ENCODE measurements at regions not wholly inside any gene's neighbourhood (a gene's known extent, or its start where the extent isn't known, plus 50 kb on each side); places are given as distances from the start of the nearest gene placed in this dataset.

- TF ChIP-seq POLR2A (IDR thresholded peaks at IDR 0.05; ENCODE audit: low read depth) (no peak), CTCF (IDR thresholded peaks at IDR 0.05) (no peak), POLR2AphosphoS5 (IDR thresholded peaks at IDR 0.05) (no peak), EP300 (IDR thresholded peaks at IDR 0.05) (no peak)
- Histone ChIP-seq H3K9me3 (no peaks in the 10 kb centered on the region), H3K27me3 (no peaks in the 10 kb centered on the region), H3K36me3 (no peaks in the 10 kb centered on the region), H3K4me1 (no peaks in the 10 kb centered on the region), H3K27ac (replicated peaks in 1 of 4) (no peak overlapping the region), H3K4me3 (no peak overlapping the region)
- no peak for DNase-seq (ENCODE audit: extremely low spot score)
- 79% methylated on average over 1 of the region's 1 CpG for WGBS
- intact Hi-C loops (cut with DNase I), result no loop called here
These were observed 846.3 kb downstream of the TLE1 start for GRCh38 chr9:80843028-80843427.

- Histone ChIP-seq H3K36me3 (no peaks in the 10 kb centered on the region), H3K27ac (replicated peaks in 1 of 4) (no peak overlapping the region), H3K9me3 (no peaks in the 10 kb centered on the region), H3K4me1 (no peaks in the 10 kb centered on the region), H3K4me3 (no peak overlapping the region), H3K27me3 (no peaks in the 10 kb centered on the region)
- intact Hi-C loops (cut with DNase I), result no loop called here
- TF ChIP-seq EP300 (IDR thresholded peaks at IDR 0.05) (no peak), POLR2AphosphoS5 (IDR thresholded peaks at IDR 0.05) (no peak)
- 65% methylated on average over 6 of the region's 6 CpGs for WGBS
- DNase-seq (ENCODE audit: extremely low spot score), result no peak
These were observed 847.0 kb downstream of the TLE1 start for GRCh38 chr9:80842389-80842788.

- WGBS, result 69% methylated on average over 3 of the region's 3 CpGs
- H3K27ac ChIP-seq (replicated peaks in 1 of 4), result no peak overlapping the region
- intact Hi-C loops (cut with DNase I), result no loop called here
These were observed 847.5 kb downstream of the TLE1 start for GRCh38 chr9:80841888-80842287.

GRCh38 chr9:80839821-80840675 is 849.3 kb downstream of the TLE1 start:
- WGBS, result 92% methylated on average over 6 of the region's 6 CpGs
- no peak for DNase-seq (ENCODE audit: extremely low spot score)
- Histone ChIP-seq H3K4me1 (no peaks in the 10 kb centered on the region), H3K27me3 (no peaks in the 10 kb centered on the region), H3K36me3 (no peaks in the 10 kb centered on the region), H3K4me3 (no peak overlapping the region), H3K27ac (replicated peaks in 1 of 4) (no peak overlapping the region), H3K9me3 (no peaks in the 10 kb centered on the region)
- intact Hi-C loops (cut with DNase I), result no loop called here
- TF ChIP-seq CTCF (IDR thresholded peaks at IDR 0.05) (no peak), POLR2AphosphoS5 (IDR thresholded peaks at IDR 0.05) (no peak), EP300 (IDR thresholded peaks at IDR 0.05) (no peak), POLR2A (IDR thresholded peaks at IDR 0.05; ENCODE audit: low read depth) (no peak)

More at GRCh38 chr9:80841888-80842287, 847.5 kb downstream of the TLE1 start:
- no peak overlapping the region for H3K4me3 ChIP-seq
- H3K36me3 ChIP-seq, result no peaks in the 10 kb centered on the region
- H3K9me3 ChIP-seq, result no peaks in the 10 kb centered on the region
- no peak for TF ChIP-seq EP300 (IDR thresholded peaks at IDR 0.05)
- TF ChIP-seq CTCF (IDR thresholded peaks at IDR 0.05), result no peak
- no peak for TF ChIP-seq POLR2AphosphoS5 (IDR thresholded peaks at IDR 0.05)
- TF ChIP-seq POLR2A (IDR thresholded peaks at IDR 0.05; ENCODE audit: low read depth), result no peak
- H3K4me1 ChIP-seq, result no peaks in the 10 kb centered on the region
- DNase-seq (ENCODE audit: extremely low spot score), result no peak
- H3K27me3 ChIP-seq, result no peaks in the 10 kb centered on the region

DNA sequence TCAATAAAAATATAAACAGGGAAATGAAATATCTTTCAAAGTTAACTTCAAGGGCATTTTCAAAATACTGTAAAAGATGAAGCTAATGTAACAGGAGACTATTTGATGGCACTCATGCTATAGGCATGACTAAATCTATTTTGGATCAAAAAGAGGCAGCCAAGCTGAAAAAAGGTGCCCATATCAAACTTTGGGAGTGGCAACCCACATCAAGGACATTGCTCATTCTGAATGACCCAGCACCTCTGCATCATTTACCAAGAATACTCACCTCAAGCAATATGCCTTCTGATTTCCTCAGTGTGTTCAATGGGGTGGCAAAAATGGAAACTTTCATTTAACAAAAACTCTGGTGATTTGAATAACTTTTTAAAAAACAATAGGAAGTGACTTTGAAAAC is 853.3 kb downstream of the TLE1 start:
- H3K9me3 ChIP-seq, result no peaks in the 10 kb centered on the region
- no peaks in the 10 kb centered on the region for H3K27me3 ChIP-seq
- no peak for TF ChIP-seq CTCF (IDR thresholded peaks at IDR 0.05)
- TF ChIP-seq POLR2AphosphoS5 (IDR thresholded peaks at IDR 0.05), result no peak
- TF ChIP-seq POLR2A (IDR thresholded peaks at IDR 0.05; ENCODE audit: low read depth), result no peak
- no peak for TF ChIP-seq EP300 (IDR thresholded peaks at IDR 0.05)
- H3K4me3 ChIP-seq, result no peak overlapping the region
- H3K27ac ChIP-seq (replicated peaks in 1 of 4), result no peak overlapping the region
- no peaks in the 10 kb centered on the region for H3K4me1 ChIP-seq
- intact Hi-C loops (cut with DNase I), result no loop called here
- DNase-seq (ENCODE audit: extremely low spot score), result no peak
- no peaks in the 10 kb centered on the region for H3K36me3 ChIP-seq
